NT2/D1 (cell line): ENCODE measurements at regions not wholly inside any gene's neighbourhood (a gene's known extent, or its start where the extent isn't known, plus 50 kb on each side); places are given as distances from the start of the nearest gene placed in this dataset.

Experiments used
- SUZ12 ChIP-seq: IDR thresholded peaks from 2 replicates; pipeline ENCODE4 v1.6.1; 2011; ENCODE audit not compliant: insufficient read length, insufficient read depth; ENCODE audit errors: extremely low read depth
- YY1 ChIP-seq: IDR thresholded peaks from 2 replicates; pipeline ENCODE4 v1.6.1; 2011; ENCODE audit not compliant: insufficient read length, insufficient read depth

GRCh38 chr1:82799261-82799660, 998.5 kb downstream of the ADGRL2 start:
- no peak for TF ChIP-seq SUZ12
- no peak for TF ChIP-seq YY1
